Inflammatory macrophage (primary cell): ENCODE measurements at regions not wholly inside any gene's neighbourhood (a gene's known extent, or its start where the extent isn't known, plus 50 kb on each side); places are given as distances from the start of the nearest gene placed in this dataset.

Experiments
- DNase-seq, 2 donors: peaks; one replicate each; pipeline ENCODE4 v3.0.0-alpha.2; 2020 to 2022

GRCh38 chr1:115491298-115492018 is 150.3 kb upstream of the VANGL1 start:
- DNase-seq: no peak

DNA sequence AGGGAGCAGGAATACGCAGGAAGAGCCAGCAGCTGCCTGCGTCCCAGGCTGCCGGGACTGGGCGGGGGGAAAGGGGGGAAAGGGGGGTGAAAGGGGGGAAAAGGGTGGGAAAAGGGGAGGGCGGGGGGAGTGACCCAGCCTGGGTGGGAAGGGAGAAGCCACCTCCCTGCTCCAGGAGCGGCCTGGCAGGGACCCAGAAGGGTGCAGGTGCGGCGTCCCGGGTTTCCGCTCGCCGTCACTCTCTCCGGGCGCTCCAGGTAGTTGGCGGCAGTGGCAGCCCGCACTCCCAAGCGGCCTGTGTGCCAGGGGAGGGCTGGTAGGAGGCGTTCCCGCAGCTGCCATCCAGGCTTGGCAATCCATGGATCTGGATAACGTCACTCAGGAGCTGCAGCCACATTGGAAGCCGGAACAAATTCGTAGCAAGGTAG is 141.0 kb upstream of the NGF start:
- DNase-seq: no peak

GRCh38 chr1:115477071-115477470 is 139.0 kb upstream of the NGF start:
- no peak for DNase-seq

GRCh38 chr1:115476616-115477015 is 138.6 kb upstream of the NGF start:
- DNase-seq: no peak

DNA sequence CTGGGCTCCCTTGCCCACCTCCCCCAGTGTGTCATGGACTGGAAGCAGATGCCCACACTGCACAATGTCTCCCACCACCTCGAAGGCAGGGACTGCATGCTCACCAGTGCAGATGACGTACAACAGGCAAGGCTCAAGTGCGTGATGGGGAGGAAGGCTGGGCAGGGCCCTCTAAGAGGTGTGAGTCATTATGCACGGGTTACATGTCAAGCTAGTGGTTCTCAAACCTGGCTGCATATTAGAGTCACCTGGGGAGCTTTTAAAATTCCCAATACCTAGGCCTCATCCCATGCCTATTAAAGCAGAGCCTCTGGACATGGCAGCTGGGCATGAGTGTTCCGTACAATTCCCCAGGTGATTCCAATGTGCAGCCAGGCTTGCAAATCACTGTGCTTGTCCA is 137.9 kb upstream of the NGF start:
- no peak for DNase-seq

DNA sequence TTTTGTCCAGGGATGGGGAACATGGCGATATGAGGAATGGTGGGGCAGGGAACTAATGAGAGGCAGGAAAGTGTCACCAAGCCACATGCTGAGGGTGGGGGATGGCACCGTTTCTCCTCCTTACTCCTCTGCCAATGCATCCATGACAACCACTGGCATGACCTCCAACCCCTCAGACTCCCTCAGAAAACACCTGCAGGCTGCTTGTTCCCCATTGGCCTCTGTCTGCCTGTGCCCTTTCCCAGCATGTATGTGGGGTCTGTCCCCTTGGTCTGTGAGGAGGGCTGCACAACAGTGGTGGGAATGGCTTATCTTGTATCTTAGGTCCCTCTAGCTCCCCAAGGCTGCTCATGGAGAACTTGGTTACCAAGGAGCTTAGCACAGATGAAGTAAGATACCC is 137.2 kb upstream of the NGF start:
- DNase-seq: no peak

- no peak for DNase-seq
These were observed 136.0 kb upstream of the NGF start for GRCh38 chr1:115473986-115474565.

- DNase-seq: peak in 1 of 2 donors; percentile 14
These were observed 131.8 kb upstream of the NGF start for GRCh38 chr1:115469703-115470476.

DNA sequence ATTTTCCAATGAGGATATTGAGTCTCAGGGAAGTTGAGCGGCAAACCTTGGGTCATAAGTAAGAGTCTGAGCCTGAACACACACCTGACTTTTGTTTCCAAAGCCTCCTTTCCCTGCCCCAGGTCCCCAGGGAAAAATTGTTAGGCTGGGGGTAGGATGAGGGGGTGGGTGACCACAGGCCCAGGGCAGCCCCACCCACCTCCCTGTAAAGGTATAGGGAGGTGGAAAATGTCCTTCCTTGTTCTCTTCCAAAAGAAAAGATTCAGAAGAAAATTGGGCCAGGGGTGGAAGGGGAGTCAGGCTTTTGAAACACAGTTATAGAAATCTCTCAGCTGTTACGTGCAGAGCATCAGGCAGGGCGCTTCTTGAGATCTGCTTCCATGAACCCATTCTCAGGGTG is 129.7 kb upstream of the NGF start:
- DNase-seq: no peak

DNA sequence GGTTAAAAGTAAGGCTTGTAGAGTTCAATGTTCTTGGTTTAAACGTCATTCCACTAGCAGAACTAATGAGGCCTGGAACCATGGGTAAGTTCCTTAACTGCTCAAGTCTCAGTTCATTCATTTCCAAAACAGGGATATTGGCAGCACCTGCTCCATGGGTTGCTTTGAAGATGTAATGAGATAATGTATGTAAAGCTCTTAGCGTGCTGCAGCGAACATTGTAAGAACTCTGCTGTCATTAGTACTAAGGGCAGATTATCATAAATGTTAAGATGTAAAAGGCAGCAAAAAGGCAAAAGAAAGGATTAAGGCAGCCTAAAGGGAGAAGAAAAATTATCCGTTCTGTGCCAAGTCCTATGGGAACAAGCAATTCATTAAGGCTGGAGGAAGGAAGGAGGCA is 129.1 kb upstream of the NGF start:
- DNase-seq: no peak

- DNase-seq: no peak
These were observed 128.4 kb upstream of the NGF start for GRCh38 chr1:115466433-115466832.

DNA sequence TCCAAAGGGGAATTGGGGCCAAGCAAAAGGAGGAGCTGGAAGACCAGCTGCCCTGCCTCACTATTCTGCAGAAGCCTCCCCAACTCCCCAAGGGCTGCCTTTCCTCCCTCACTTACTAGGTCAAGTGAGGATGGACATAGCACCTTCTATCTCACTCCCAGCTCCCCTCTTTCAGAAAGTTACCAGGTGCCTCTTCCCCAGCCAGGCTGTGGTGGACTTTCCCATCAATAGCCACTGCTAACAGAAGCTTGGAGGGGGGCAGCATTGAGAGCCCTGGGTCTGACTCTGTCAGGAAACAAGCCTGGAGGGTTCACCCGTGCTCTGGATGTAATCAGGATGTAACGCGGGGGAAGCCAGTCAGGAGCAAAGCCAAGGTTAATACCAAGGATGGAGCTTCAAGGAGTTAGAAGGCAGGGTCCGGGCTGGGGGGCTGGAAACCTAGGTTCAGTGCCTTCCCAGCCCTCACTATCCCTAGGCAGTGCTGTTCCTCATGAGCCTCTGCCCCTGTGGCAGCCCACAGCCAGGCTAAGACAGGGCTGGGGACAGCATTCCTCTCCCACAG is 127.8 kb upstream of the NGF start:
- DNase-seq: no peak

DNA sequence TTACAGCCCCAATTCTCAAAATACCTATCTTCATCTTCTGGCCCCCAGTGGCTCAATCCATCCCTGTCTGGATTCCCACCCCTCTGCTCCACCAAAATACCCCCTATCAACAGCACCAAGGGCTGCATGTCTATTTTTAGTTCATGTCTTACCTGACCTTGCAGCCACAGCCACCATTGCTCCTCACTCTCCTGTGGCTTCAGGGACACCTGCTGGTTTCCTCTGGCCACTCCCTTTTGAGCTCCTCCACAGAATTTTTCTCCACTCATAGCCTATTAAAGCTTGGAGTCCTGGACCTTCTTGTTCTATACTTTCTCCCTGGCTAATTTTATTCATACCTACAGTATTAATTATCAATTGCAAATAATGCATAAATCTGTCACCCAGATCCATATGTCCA is 125.3 kb upstream of the NGF start:
- DNase-seq: no peak

- DNase-seq: no peak
These were observed 124.6 kb upstream of the NGF start for GRCh38 chr1:115462566-115463076.

- DNase-seq: no peak
These were observed 123.5 kb upstream of the NGF start for GRCh38 chr1:115461526-115461925.

DNA sequence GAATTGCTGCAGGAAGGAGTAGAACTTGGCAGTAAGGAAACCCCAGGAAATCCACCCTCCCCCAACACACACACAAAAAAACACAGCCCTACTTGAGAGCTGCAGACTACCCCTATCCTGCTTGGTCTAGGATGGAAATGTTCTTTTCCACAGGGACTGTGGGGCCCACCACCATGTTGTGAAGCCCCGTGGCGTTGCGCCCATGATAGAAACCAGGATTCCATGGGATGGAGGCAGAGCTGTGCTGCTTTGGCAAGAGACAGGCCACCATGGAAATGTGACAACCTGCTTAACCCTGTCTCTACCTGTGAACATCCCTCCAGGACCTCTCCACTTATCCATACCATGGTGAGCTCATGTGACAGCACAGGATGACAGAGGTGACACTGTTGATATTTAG is 121.1 kb upstream of the NGF start:
- no peak for DNase-seq

DNA sequence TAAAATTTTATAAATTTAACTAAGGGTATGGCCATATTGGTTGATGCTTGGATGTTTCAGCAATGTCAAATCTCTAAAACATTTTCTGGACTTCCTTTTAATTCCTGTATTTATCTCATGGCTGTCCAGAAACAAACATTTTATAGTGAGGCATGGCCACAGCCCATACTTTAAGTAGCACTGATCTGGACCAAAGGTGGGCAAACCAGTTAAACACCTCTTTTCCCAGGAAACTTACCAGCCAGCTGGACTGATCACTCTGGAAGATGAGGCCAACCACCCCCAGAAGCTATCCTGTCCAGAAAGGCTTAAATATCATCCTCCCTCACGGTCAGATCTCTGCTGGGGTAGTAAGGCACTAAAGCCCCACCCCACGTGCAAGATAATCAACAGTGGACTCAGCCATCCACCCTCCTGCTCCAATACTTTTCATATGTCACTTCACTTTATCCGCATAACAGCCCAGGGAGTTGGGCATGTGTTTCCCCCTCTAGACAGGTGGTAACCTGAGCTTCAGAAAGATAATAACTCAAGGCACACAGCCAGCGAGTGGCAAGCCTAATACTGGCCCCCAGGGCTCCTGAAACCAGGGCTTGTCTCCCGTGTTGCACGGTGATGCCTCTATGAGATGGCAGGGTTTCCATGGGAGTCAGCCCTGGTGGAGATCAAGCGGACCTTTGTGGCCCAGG is 120.5 kb upstream of the NGF start:
- DNase-seq: no peak

GRCh38 chr1:115457289-115457688 is 119.2 kb upstream of the NGF start:
- DNase-seq: no peak

DNA sequence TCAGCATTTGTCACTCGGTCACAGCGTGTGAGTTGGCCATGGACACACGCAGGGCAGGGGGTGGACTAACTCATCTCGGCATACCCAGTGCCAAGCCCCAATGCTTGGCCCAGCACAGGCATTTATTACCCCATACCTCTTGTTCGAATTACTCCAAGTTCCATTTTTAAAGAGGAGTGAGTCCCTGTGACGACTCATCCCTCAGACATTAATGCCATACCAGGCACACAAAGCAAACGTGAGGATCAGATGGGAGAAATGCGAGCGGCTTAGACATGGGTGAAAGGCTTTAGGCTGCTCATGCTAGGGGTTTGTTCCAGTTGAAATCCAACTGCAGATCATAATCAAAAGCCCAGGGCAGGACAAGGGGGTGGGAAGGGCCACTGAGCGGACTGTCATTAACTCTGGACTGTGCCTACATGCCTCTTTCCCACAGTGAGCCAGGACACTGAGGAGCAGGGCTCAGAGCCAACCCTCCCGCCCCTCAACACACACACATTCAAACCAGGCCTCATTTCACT is 118.5 kb upstream of the NGF start:
- no peak for DNase-seq

GRCh38 chr1:115454837-115455511 is 116.9 kb upstream of the NGF start:
- DNase-seq: no peak

- DNase-seq: no peak
These were observed 115.6 kb upstream of the NGF start for GRCh38 chr1:115453666-115454065.
